RKO (cell line): ENCODE measurements at regions not wholly inside any gene's neighbourhood (a gene's known extent, or its start where the extent isn't known, plus 50 kb on each side); places are given as distances from the start of the nearest gene placed in this dataset.

Experiments
- DNase-seq: peaks from one replicate; pipeline ENCODE4 v3.0.0-alpha.2; 2016; ENCODE audit warnings: low spot score

- DNase-seq, result no peak
Observed at GRCh38 chr15:53462651-53463050, 296.8 kb downstream of the WDR72 start.

- no peak for DNase-seq
Observed at GRCh38 chr15:53461677-53462076, 297.8 kb downstream of the WDR72 start.

GRCh38 chr15:53458736-53459135 is 300.7 kb downstream of the WDR72 start:
- no peak for DNase-seq

- no peak for DNase-seq
Observed at GRCh38 chr15:53457479-53457878, 302.0 kb downstream of the WDR72 start.

GRCh38 chr15:53454843-53455721 is 304.4 kb downstream of the WDR72 start:
- no peak for DNase-seq

- DNase-seq, result no peak
Observed at GRCh38 chr15:53454535-53454842, 305.0 kb downstream of the WDR72 start.

GRCh38 chr15:53453253-53454105 is 306.0 kb downstream of the WDR72 start:
- no peak for DNase-seq

GRCh38 chr15:53448232-53449015 is 311.0 kb downstream of the WDR72 start:
- DNase-seq, result no peak

GRCh38 chr15:53447742-53448141 is 311.7 kb downstream of the WDR72 start:
- DNase-seq, result no peak

GRCh38 chr15:53447053-53447574 is 312.3 kb downstream of the WDR72 start:
- DNase-seq, result no peak

- DNase-seq, result no peak
Observed at GRCh38 chr15:53446376-53446775, 313.1 kb downstream of the WDR72 start.

GRCh38 chr15:53445531-53445930 is 313.9 kb downstream of the WDR72 start:
- DNase-seq, result no peak

- DNase-seq, result no peak
Observed at GRCh38 chr15:53437985-53438841, 321.2 kb downstream of the WDR72 start.

- DNase-seq, result no peak
Observed at GRCh38 chr15:53437366-53437765, 322.1 kb downstream of the WDR72 start.

- no peak for DNase-seq
Observed at GRCh38 chr15:53434174-53434678, 325.2 kb downstream of the WDR72 start.

GRCh38 chr15:53416219-53416940 is 343.1 kb downstream of the WDR72 start:
- DNase-seq, result no peak

GRCh38 chr15:53414167-53414566 is 345.3 kb downstream of the WDR72 start:
- DNase-seq, result no peak

GRCh38 chr15:53412542-53412941 is 346.9 kb downstream of the WDR72 start:
- no peak for DNase-seq

GRCh38 chr15:53404930-53405493 is 354.5 kb downstream of the WDR72 start:
- no peak for DNase-seq

GRCh38 chr15:53401503-53401902 is 358.0 kb downstream of the WDR72 start:
- DNase-seq, result no peak
